Right kidney (tissue), 1 donor: ENCODE measurements at regions not wholly inside any gene's neighbourhood (a gene's known extent, or its start where the extent isn't known, plus 50 kb on each side); places are given as distances from the start of the nearest gene placed in this dataset.
A peak's percentile ranks its signal among the peaks of the same experiment; 100 is the strongest.

Experiments
- DNase-seq: peaks from one replicate; pipeline ENCODE4 v3.0.0-alpha.2; 2016

DNA sequence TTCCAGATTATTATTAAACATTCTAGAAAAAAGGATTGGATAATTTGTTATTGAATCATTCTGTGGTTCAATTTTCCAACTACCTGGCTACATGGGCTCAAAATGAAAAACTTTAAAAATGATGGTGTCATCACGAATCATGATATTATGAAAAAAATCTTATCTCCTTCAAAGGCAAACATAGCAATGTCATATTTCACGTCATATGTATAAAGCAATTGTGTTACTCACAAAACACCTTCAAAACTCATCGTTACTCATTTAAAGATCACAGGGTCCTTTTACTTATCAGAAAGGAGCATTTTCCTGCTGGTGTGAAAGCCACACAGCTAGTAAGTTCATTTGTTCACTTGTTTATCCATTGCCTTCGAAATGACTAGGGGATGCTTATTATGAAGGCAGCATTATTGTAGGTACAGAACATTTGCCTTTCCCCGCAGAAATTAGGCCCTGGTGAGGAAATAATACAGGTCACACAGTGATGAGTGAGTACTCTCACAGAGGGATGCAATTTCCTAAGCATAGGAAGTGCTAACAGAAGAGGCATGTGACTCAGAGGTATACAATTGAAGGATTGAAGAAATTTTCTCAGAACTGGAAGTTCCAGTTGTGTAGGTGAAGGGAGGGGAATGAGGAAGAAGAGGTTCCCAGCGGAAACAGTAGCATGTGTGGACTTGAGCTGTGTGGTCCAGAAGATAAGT lies 478.7 kb downstream of the INHBA start:
- no peak for DNase-seq

- no peak for DNase-seq
Observed at GRCh38 chr7:41222746-41223145, 480.1 kb downstream of the INHBA start.

DNA sequence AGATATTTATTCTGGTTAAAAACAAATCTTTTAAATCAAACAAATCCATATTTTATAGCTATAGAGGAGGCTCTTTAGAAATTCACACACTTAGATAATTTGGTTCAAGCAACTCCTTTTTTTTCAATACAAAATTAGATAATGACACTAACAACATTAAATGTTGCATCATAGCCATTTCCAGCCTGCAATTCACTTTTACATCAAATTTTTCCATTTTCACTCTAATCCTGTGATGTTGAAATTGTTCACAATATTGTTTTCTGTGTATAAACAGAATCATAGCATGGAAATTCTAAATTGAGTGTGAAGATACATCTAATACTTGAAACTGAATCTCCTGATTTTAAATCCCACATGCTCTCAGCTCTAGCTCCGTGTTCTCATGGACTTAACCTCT lies 482.6 kb downstream of the INHBA start:
- DNase-seq, result no peak

DNA sequence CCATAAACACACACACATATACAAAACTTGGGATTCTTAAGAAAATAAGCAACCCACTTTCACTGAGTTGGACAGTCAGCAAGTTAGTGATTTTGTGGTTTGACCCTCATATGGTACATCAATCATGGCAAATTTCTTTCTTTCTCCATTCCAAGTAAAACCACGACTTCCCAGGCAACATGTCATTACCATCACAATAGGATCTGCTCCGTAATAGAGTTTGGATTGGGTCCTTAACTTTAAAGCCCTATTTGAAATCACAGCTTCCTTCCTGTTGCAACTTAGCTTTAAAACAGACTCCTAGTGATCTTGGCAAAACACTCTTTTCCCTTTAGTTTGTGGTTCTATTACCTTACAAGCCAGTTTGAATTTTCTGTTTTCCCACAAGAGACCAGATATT lies 483.6 kb downstream of the INHBA start:
- DNase-seq, result no peak

- no peak for DNase-seq
Observed at GRCh38 chr7:41217306-41217705, 485.6 kb downstream of the INHBA start.

- DNase-seq, result no peak
Observed at GRCh38 chr7:41207141-41207540, 495.7 kb downstream of the INHBA start.

DNA sequence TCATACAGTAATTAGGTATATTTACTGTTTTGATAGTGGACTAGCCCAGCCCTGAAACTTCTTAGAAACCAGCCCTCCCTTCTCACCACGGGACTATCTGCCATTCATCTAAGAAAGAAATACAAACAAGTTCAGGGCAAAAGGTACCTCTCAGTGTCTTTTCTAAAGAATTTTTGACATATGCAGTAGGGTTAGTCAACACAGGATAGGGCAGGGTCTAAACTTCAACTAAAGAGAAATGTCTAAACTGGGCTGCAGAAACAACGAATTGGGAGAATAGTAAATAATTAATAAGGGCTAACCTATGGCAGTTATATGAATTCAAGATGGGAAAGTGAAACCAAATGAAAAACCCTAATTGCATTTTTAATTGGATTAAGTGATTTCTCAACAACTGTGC lies 496.6 kb downstream of the INHBA start:
- no peak for DNase-seq

DNA sequence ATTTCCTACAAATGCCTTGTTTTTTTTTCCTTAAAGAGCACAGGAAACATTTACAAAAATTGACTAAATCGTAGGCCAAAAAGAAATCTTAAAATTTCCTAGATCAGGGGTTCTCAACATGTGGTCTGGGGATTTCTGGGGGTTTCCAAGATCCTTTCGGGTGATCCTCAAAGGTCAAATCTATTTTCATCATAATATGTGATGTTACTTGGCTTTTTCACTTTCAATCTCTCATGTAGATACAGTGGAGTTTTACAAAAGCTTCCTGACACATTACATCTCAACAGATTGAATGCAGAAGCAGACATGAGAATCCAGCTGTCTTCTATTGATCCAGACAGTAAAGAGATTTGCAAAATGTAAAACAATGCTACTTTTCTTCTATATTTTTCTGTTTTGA lies 497.3 kb downstream of the INHBA start:
- no peak for DNase-seq

GRCh38 chr7:41203542-41203941 lies 499.3 kb downstream of the INHBA start:
- no peak for DNase-seq

- no peak for DNase-seq
Observed at GRCh38 chr7:41201021-41201420, 501.9 kb downstream of the INHBA start.

DNA sequence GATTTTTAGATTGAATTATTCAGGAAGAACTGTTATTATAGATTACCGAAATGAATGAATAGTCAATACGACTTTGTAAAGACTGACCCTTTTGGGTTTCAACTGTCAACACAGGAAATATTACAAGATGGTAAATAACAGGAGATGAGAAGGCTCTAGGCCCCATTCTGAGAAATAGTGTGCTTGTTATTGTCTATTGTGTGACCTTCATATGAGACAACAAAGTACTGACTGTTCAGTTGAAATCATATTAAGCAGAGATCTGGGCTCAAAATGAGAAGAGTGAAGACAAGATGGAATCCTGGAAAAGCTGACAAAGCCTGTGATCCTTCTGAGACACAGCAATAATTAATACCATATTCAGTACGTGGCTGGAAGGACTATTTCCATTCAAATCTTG lies 503.8 kb downstream of the INHBA start:
- no peak for DNase-seq

DNA sequence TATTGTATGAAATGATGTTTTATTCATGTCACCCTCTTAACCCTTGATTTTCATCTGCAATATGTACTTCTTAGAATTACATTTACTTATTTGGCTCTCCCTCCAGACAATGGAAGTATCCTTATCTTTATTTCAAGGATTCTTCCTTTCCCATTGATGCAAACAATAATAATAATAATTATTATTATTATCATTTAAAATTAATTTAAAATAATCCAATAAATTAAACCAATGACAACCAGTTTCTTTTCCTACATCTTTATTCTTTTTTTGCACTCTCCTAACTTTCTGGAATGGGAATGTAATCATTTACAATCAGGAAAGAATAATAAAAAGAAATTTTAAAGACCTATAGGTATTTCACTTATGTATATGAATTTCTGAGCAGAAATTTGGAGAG lies 504.4 kb downstream of the INHBA start:
- DNase-seq, result no peak

GRCh38 chr7:41197769-41198168 lies 505.1 kb downstream of the INHBA start:
- no peak for DNase-seq

DNA sequence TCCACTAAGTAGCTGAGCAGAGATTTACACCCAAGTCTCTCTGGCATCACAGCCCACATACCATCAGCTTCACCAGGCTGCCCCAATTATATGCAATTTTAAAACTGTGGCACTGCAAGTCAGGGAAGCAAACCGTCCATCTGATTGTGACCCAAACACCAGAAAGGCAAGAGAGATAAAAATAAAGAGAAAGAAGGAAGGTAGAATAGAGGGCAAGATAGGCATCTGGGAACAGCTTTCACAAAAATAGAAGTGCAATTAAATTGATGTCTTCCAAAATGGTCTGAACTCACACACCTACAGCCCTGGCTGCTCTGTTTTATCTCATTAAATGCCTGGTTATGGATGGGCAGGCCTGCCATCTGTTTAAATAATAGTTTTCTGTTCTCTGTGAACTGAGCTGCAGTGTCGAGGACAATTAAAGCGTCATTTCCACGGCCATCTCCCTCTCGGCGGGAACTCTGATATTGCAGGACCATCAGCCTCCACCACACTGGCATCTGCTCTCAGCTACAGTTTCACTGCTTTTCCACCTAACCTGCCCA lies 509.1 kb downstream of the INHBA start:
- no peak for DNase-seq

GRCh38 chr7:41190581-41190980 lies 512.3 kb downstream of the INHBA start:
- DNase-seq, result no peak

DNA sequence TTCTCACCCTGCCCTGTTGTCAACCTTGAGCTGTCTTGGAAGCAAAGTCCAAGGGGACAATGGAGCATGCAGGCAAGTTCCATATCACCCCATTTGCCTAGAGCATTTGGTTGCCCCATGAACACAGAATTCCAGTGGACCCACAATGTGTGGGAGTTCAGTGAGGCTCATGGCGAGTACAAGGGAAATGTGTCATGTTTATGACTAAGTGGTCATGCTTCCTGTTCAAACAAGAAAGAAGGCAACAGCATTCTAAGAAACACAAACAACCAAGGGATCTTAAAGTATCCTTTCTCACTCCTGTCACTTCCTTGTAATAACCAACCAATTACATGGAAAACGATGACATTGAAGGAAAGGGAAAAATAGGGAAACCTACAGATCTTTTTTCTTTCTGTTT lies 513.0 kb downstream of the INHBA start:
- no peak for DNase-seq

DNA sequence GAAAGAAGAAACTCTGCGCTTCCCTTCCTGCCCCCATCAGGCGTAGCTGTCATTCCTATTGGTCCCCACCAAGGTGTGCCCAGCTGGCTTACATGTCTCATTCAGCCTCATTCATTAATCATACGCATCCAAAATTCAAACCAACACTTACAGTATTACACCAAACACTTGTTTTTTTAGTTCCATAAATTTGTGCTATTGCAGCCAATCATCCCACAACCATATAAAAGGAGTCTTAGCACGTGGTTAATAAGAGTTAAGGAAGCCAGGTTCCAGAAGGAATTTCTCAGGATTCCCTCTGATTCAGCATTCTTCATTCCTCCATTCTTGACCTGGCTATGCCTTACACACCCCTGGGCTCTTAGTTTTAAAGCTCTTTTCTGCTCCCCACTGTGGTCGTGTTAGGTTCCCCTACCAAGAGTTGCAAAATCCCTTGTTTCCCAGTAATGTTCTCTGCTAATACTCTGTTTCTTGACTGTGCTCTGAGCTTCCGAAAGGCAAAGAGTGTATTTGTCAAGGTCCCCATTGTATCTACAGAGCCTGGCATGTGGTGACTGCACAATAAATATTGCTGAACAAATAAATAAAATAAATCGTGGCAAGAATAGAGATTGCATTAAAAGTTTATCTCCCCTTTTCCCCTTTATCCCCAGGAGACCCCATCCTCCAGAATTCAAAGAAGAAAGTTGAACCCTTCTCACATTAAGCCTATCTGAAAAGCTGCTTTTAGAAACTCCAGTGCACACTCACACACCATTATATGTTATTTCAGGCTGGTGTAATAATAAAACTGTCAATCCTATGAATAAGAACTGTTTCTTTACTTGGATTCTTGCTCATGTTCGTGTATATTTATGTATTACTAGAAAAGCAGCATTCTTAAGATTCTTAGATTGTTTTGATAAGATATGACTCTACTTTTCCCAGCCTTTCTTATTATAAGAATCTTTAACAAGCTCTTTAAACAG lies 514.4 kb downstream of the INHBA start:
- peak; percentile 39 for DNase-seq

- DNase-seq, result no peak
Observed at GRCh38 chr7:41187322-41187721, 515.6 kb downstream of the INHBA start.

DNA sequence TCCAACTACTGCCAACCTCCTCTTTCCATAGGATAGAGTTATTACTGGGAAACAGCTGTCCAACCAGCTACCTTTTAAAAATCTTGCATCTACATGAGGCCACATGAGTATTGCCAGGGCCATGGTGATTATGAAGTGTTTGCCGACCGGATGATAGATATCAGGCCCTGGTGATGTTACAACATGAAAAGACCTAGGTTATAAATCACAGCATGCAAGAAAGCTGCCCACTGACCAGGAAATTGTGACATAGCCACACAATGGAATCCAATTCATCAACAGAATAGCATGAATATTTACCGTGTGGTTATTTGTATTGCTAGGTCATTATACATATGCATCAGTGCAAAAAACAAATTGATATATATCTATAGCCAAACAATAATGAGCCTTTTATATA lies 517.0 kb downstream of the INHBA start:
- DNase-seq, result no peak

GRCh38 chr7:41183741-41184140 lies 519.1 kb downstream of the INHBA start:
- no peak for DNase-seq

GRCh38 chr7:41182782-41183181 lies 520.1 kb downstream of the INHBA start:
- DNase-seq, result no peak

- no peak for DNase-seq
Observed at GRCh38 chr7:41175435-41175834, 527.5 kb downstream of the INHBA start.

DNA sequence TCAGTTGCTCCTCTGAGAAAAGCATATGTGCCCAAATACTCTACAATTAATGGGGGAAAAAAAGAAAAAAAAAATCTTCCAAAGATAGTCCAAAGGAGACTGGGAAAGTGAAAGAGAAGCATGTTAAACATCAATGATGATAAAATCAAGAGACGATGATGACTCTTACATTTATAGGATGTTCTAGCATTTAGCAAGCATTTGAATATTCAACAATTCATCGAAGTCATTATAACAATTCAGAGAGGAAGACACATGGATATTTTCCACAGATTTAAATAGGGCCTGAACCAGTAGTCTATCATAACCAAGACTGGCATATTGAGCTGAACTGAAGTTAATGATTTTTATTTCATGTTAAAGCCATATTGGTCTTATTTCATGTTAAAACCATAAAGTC lies 528.4 kb downstream of the INHBA start:
- no peak for DNase-seq

GRCh38 chr7:41170466-41170865 lies 532.4 kb downstream of the INHBA start:
- no peak for DNase-seq
